PC-9 (cell line): ENCODE measurements at regions not wholly inside any gene's neighbourhood (a gene's known extent, or its start where the extent isn't known, plus 50 kb on each side); places are given as distances from the start of the nearest gene placed in this dataset.

Experiments
- EZH2 ChIP-seq: fragments of 200-600 bp; sonication (generic); IDR thresholded peaks from 2 replicates; pipeline ENCODE4 v1.8.0; 2017; ENCODE audit warnings: antibody characterized with exemption, low read depth
- TF ChIP-seq, protein P1 (sequence below): fragments of 200-600 bp; sonication (generic); conservative IDR thresholded peaks from 2 replicates; pipeline ENCODE4 v1.6.1; 2017; ENCODE audit warnings: mixed run types, antibody characterized with exemption, mild to moderate bottlenecking, moderate library complexity

DNA sequence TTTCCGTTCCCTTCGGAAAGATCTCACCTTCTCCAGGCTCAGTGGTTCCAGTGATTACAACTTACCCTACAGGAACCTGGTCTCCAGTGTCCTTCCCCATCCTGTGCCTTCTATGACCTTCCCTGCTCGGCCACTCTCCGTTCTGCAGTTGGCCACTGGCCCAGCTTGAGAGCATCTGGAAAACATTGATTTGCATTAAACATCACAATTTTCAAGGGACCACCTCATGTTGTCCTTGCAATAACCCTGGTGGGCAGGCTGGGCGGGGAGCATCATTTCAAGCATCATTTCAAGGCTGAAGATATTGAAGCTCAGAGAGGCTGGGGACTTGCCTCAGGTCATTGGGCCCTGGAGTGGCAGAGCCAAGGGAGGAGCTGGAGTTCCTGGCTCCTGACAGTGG lies 177.4 kb downstream of the SEC61B start:
- TF ChIP-seq, protein P1, sequence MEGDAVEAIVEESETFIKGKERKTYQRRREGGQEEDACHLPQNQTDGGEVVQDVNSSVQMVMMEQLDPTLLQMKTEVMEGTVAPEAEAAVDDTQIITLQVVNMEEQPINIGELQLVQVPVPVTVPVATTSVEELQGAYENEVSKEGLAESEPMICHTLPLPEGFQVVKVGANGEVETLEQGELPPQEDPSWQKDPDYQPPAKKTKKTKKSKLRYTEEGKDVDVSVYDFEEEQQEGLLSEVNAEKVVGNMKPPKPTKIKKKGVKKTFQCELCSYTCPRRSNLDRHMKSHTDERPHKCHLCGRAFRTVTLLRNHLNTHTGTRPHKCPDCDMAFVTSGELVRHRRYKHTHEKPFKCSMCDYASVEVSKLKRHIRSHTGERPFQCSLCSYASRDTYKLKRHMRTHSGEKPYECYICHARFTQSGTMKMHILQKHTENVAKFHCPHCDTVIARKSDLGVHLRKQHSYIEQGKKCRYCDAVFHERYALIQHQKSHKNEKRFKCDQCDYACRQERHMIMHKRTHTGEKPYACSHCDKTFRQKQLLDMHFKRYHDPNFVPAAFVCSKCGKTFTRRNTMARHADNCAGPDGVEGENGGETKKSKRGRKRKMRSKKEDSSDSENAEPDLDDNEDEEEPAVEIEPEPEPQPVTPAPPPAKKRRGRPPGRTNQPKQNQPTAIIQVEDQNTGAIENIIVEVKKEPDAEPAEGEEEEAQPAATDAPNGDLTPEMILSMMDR = no peak
- TF ChIP-seq EZH2 = no peak
